Spleen (tissue), 11 donors: ENCODE measurements at regions not wholly inside any gene's neighbourhood (a gene's known extent, or its start where the extent isn't known, plus 50 kb on each side); places are given as distances from the start of the nearest gene placed in this dataset.

Experiments
- DNase-seq: peaks from one replicate; pipeline ENCODE4 v3.0.0-alpha.2; 2020
- H3K27ac ChIP-seq, 8 donors: fragments of 200-600 bp; sonication (generic) in 7 of 8; 1 replicate in 4 of 8; 2 replicates in 4 of 8; pipeline versions ENCODE4 v1.5.0 to v1.8.0; 2016 to 2021; ENCODE audit warnings: inconsistent platforms in 4 of 8, mild to moderate bottlenecking in 4 of 8, moderate library complexity in 1 of 8
- H3K27me3 ChIP-seq, 7 donors: fragments of 200-600 bp; sonication (generic) in 6 of 7; replicated peaks in 1 of 7; 1 replicate in 4 of 7; 2 replicates in 3 of 7; pipeline versions ENCODE4 v1.5.0 to v1.8.0; 2016 to 2021; ENCODE audit warnings: inconsistent platforms in 3 of 7, mild to moderate bottlenecking in 1 of 7
- H3K36me3 ChIP-seq, 6 donors: fragments of 200-600 bp; sonication (generic) in 5 of 6; 1 replicate in 4 of 6; 2 replicates in 2 of 6; pipeline versions ENCODE4 v1.5.0 to v1.8.0; 2016 to 2021; ENCODE audit warnings: inconsistent platforms in 2 of 6
- H3K4me1 ChIP-seq, 6 donors: fragments of 200-600 bp; sonication (generic) in 5 of 6; 1 replicate in 3 of 6; 2 replicates in 3 of 6; pipeline versions ENCODE4 v1.5.0 to v1.8.0; 2016 to 2021; ENCODE audit warnings: inconsistent platforms in 3 of 6
- H3K4me3 ChIP-seq, 8 donors: fragments of 200-600 bp; sonication (generic) in 7 of 8; 1 replicate in 4 of 8; 2 replicates in 4 of 8; pipeline versions ENCODE4 v1.5.0 to v1.8.0; 2016 to 2021; ENCODE audit warnings: inconsistent platforms in 4 of 8, mild to moderate bottlenecking in 4 of 8, moderate library complexity in 2 of 8
- H3K9me3 ChIP-seq, 8 donors: fragments of 200-600 bp; sonication (generic) in 7 of 8; 1 replicate in 4 of 8; 2 replicates in 4 of 8; pipeline versions ENCODE4 v1.5.0 to v1.8.0; 2016 to 2021; ENCODE audit warnings: inconsistent platforms in 4 of 8
- CTCF ChIP-seq, 11 experiments: fragments of 200-600 bp in 7 of 11; fragments of 450-650 bp in 4 of 11; sonication (generic) in 4 of 11; IDR thresholded peaks in 8 of 11; conservative IDR thresholded peaks in 3 of 11; 1 replicate in 7 of 11; 2 replicates in 4 of 11; pipeline versions ENCODE4 v1.4.0 to v1.8.0; 2016 to 2021; ENCODE audit warnings: antibody characterized with exemption in 11 of 11, inconsistent platforms in 4 of 11, mild to moderate bottlenecking in 1 of 11
- POLR2A ChIP-seq, 3 donors: fragments of 450-650 bp; IDR thresholded peaks; one replicate each; pipeline ENCODE4 v1.5.1; 2017; ENCODE audit warnings: antibody characterized with exemption in 3 of 3, mild to moderate bottlenecking in 1 of 3
- POLR2AphosphoS5 ChIP-seq, 3 donors: sonication (generic); formaldehyde crosslinking; IDR thresholded peaks; one replicate each; pipeline ENCODE4 v1.5.1; 2017; ENCODE audit warnings: antibody characterized with exemption in 3 of 3
- WGBS, 5 donors: extraction: QIAGEN DNeasy Blood & Tissue Kit in 3 of 5; methylation state at CpG; one replicate each; pipeline versions ENCODE4 v1.1.5 to v1.1.7; 2013 to 2018; 5-methylcytosine and 5-hydroxymethylcytosine counted together
- intact Hi-C: fragments of 100-400 bp; cut with DNase I; formaldehyde crosslinking; loops from one replicate; pipeline ENCODE4 v1.15.0; 2023; ENCODE audit warnings: low total_unique reads
- donor health status: healthy with polysubstance abuse.
- donor health status: DM: no; HTN: no; CAD: no; lungs with moderate emphysema.
- donor health status: DM: no; HTN: no; CAD: no.
- donor health status: Bipolar disorder and iron deficiency.
- donor health status: healthy.
- donor health status: DM: no; HTN: no; CAD: no.
- donor health status: DM: yes; HTN: yes; CAD: no.

- Histone ChIP-seq H3K4me1 (no peaks in the 10 kb centered on the region), H3K27ac (no peak overlapping the region), H3K4me3 (no peak overlapping the region), H3K36me3 (no peaks in the 10 kb centered on the region), H3K27me3 (no peaks in the 10 kb centered on the region), H3K9me3 (peaks cover 0 to 12% (median 0%) of the 10 kb centered on the region in 8 donors)
- DNase-seq = no peak
- intact Hi-C loops = no loop called here
- TF ChIP-seq POLR2AphosphoS5 (IDR thresholded peaks at IDR 0.05) (no peak), POLR2A (IDR thresholded peaks at IDR 0.05) (no peak), CTCF (IDR thresholded peaks at IDR 0.05 in 8 of 11, conservative IDR thresholded peaks at IDR 0.05 in 3 of 11) (no peak)
- WGBS, 5 donors = 76 to 87% (median 85%) methylated on average over 6 of the region's 6 CpGs
These were observed 163.7 kb downstream of the FBXO15 start for GRCh38 chr18:73983970-73984369.

- Histone ChIP-seq H3K36me3 (no peaks in the 10 kb centered on the region), H3K27me3 (no peaks in the 10 kb centered on the region), H3K4me3 (no peak overlapping the region), H3K4me1 (no peaks in the 10 kb centered on the region), H3K9me3 (peaks cover 0 to 12% (median 0%) of the 10 kb centered on the region in 8 donors), H3K27ac (no peak overlapping the region)
- WGBS, 5 donors = 72 to 96% (median 81%) methylated on average over 5 of the region's 5 CpGs
- TF ChIP-seq POLR2AphosphoS5 (IDR thresholded peaks at IDR 0.05) (no peak), POLR2A (IDR thresholded peaks at IDR 0.05) (no peak), CTCF (IDR thresholded peaks at IDR 0.05 in 8 of 11, conservative IDR thresholded peaks at IDR 0.05 in 3 of 11) (no peak)
- intact Hi-C loops = no loop called here
- DNase-seq = no peak
These were observed 164.1 kb downstream of the FBXO15 start for GRCh38 chr18:73983496-73983895.

GRCh38 chr18:73981796-73982195, 165.8 kb downstream of the FBXO15 start:
- H3K9me3 ChIP-seq = no peaks in the 10 kb centered on the region
- no peaks in the 10 kb centered on the region for H3K27me3 ChIP-seq
- no peaks in the 10 kb centered on the region for H3K4me1 ChIP-seq
- no peak overlapping the region for H3K27ac ChIP-seq
- H3K4me3 ChIP-seq = no peak overlapping the region
- H3K36me3 ChIP-seq = no peaks in the 10 kb centered on the region
- whole genome bisulfite sequencing, 5 donors = 59 to 78% (median 76%) methylated on average over 4 of the region's 4 CpGs
- DNase-seq = no peak
- TF ChIP-seq POLR2AphosphoS5 (IDR thresholded peaks at IDR 0.05) (no peak), CTCF (IDR thresholded peaks at IDR 0.05 in 8 of 11, conservative IDR thresholded peaks at IDR 0.05 in 3 of 11) (no peak), POLR2A (IDR thresholded peaks at IDR 0.05) (no peak)
- intact Hi-C loops = no loop called here

GRCh38 chr18:73980289-73980979, 167.2 kb downstream of the FBXO15 start:
- Histone ChIP-seq H3K36me3 (no peaks in the 10 kb centered on the region), H3K4me1 (no peaks in the 10 kb centered on the region), H3K9me3 (no peaks in the 10 kb centered on the region), H3K4me3 (no peak overlapping the region), H3K27ac (no peak overlapping the region), H3K27me3 (no peaks in the 10 kb centered on the region)
- intact Hi-C loops = no loop called here
- 77 to 89% (median 81%) methylated on average over 9 of the region's 9 CpGs for WGBS, 5 donors
- no peak for DNase-seq
- TF ChIP-seq POLR2A (IDR thresholded peaks at IDR 0.05) (no peak), CTCF (IDR thresholded peaks at IDR 0.05 in 8 of 11, conservative IDR thresholded peaks at IDR 0.05 in 3 of 11) (peak in 1 of 11 experiments; percentile 5)
